Right atrium auricular region (tissue), 2 donors: ENCODE measurements at regions not wholly inside any gene's neighbourhood (a gene's known extent, or its start where the extent isn't known, plus 50 kb on each side); places are given as distances from the start of the nearest gene placed in this dataset.

Experiments used
- DNase-seq: peaks from one replicate; pipeline ENCODE4 v3.0.0-alpha.2; 2019; ENCODE audit warnings: low spot score
- H3K27ac ChIP-seq, 2 donors: fragments of 200-600 bp; sonication (generic); 1 replicate in 1 of 2; 2 replicates in 1 of 2; pipeline ENCODE4 v1.5.1; 2016 to 2019
- H3K27me3 ChIP-seq, 2 donors: fragments of 200-600 bp; sonication (generic); one replicate each; pipeline versions ENCODE4 v1.5.1 to v1.6.0; 2017 to 2019
- H3K36me3 ChIP-seq: fragments of 200-600 bp; sonication (generic); one replicate; pipeline ENCODE4 v1.5.1; 2016
- H3K4me1 ChIP-seq, 2 donors: fragments of 200-600 bp; sonication (generic); one replicate each; pipeline versions ENCODE4 v1.5.1 to v1.6.0; 2017 to 2019
- H3K4me3 ChIP-seq, 2 donors: fragments of 200-600 bp; sonication (generic); 1 replicate in 1 of 2; 2 replicates in 1 of 2; pipeline ENCODE4 v1.5.1; 2017 to 2019; ENCODE audit warnings: mild to moderate bottlenecking in 1 of 2, moderate library complexity in 1 of 2
- H3K9me3 ChIP-seq, 2 donors: fragments of 200-600 bp; sonication (generic); one replicate each; pipeline ENCODE4 v1.5.1; 2019
- TF ChIP-seq, protein P1 (sequence below), 2 donors: fragments of 200-600 bp; sonication (generic); IDR thresholded peaks; one replicate each; pipeline ENCODE4 v1.5.1; 2019; ENCODE audit warnings: antibody characterized with exemption in 2 of 2

DNA sequence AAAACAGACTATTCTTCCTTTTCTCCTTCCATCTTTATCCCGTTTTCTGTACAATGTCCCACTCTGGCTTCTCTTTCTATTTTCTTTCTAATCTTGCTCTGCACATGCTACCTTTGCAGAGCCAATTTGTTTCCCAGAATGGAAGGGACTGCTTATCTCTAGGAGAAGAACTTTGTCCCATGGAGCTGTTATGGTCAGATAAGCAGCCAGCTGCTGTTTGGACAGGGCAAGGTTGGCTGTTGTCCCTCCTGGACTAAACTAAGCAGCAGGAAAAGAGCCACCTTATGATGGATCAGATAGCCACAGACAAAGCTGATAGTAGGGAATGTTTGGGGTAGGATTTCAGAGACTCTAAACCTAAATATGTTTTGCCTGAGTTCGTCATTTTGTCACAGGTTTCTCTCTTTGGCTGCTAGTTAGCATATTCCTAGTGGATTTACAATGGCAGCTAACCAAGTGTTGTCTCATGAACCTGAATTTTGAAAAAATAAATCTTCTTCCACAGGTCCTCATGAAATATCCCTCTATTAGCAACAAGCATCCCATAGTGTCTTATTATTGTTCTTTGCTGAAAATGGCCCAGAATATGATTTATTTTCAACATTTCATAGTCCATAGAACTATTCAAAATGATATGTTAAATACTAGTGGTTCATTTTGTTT, 262.8 kb downstream of the SLC16A7 start:
- Histone ChIP-seq H3K4me1 (no peaks in the 10 kb centered on the region), H3K36me3 (no peaks in the 10 kb centered on the region), H3K4me3 (no peak overlapping the region), H3K27me3 (no peaks in the 10 kb centered on the region), H3K9me3 (peaks cover 0 to 8% of the 10 kb centered on the region in 2 donors), H3K27ac (no peak overlapping the region)
- DNase-seq: no peak
- TF ChIP-seq, protein P1, sequence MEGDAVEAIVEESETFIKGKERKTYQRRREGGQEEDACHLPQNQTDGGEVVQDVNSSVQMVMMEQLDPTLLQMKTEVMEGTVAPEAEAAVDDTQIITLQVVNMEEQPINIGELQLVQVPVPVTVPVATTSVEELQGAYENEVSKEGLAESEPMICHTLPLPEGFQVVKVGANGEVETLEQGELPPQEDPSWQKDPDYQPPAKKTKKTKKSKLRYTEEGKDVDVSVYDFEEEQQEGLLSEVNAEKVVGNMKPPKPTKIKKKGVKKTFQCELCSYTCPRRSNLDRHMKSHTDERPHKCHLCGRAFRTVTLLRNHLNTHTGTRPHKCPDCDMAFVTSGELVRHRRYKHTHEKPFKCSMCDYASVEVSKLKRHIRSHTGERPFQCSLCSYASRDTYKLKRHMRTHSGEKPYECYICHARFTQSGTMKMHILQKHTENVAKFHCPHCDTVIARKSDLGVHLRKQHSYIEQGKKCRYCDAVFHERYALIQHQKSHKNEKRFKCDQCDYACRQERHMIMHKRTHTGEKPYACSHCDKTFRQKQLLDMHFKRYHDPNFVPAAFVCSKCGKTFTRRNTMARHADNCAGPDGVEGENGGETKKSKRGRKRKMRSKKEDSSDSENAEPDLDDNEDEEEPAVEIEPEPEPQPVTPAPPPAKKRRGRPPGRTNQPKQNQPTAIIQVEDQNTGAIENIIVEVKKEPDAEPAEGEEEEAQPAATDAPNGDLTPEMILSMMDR (IDR thresholded peaks at IDR 0.05): no peak

DNA sequence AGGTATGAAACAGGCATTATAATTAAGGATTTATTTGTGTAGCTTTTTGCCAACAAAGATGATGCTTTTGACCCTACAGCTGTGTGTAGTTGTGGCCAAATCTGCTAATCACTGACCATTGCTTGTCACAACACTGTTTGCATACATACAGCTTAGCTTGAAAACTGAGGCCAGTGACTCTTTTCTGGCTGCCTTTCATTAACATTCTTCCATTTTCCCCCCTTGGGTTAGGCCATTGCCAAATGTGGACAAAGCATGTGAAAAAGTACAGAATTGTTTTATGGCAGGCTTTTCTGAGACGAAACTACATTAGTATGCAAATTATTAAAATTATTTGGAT, 263.3 kb downstream of the SLC16A7 start:
- Histone ChIP-seq H3K4me3 (no peak overlapping the region), H3K9me3 (peaks cover 0 to 8% of the 10 kb centered on the region in 2 donors), H3K4me1 (no peaks in the 10 kb centered on the region), H3K36me3 (no peaks in the 10 kb centered on the region), H3K27me3 (no peaks in the 10 kb centered on the region), H3K27ac (no peak overlapping the region)
- no peak for DNase-seq
- TF ChIP-seq, protein P1 (IDR thresholded peaks at IDR 0.05): no peak

DNA sequence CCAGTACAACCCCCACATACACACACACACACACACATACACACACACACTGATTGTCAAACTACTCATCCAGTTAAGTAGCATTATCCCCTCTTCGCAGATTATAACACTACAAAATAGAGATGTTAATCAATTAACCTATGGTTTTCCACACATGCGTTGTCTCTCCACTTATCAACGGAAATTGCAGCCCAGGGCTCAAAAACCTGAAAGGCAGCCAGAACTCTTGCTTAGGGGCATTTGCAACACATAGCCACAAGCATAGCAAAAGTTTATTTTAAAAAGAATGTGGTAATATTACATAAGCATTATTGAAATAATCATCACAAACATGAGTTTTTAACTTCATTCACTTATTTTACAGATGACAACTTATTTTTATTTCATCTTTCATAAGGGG, 265.8 kb downstream of the SLC16A7 start:
- Histone ChIP-seq H3K4me1 (no peaks in the 10 kb centered on the region), H3K27ac (no peak overlapping the region), H3K9me3 (peaks cover 0 to 8% of the 10 kb centered on the region in 2 donors), H3K36me3 (no peaks in the 10 kb centered on the region), H3K27me3 (no peaks in the 10 kb centered on the region), H3K4me3 (no peak overlapping the region)
- no peak for DNase-seq
- TF ChIP-seq, protein P1 (IDR thresholded peaks at IDR 0.05): no peak

DNA sequence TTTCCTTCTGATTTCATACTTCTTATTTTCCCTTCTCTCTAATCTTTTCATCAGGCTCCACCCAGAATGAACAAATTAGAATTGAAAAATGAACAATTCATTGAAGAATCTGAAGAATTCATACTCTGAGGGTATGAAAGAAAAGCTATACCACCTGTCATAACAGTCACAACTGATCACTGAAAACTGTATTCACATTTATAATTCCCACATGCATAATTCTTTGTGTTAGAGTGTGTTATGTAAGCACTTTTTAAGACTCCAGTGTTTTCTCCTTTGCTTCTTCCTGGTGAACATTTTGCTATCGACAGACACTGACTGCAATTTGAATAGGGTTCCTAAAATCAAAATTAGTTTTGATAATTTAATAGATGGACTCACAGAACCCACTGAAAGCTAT, 271.2 kb downstream of the SLC16A7 start:
- Histone ChIP-seq H3K4me1 (no peaks in the 10 kb centered on the region), H3K36me3 (no peaks in the 10 kb centered on the region), H3K27ac (no peak overlapping the region), H3K9me3 (no peaks in the 10 kb centered on the region), H3K27me3 (no peaks in the 10 kb centered on the region), H3K4me3 (no peak overlapping the region)
- DNase-seq: no peak
- TF ChIP-seq, protein P1 (IDR thresholded peaks at IDR 0.05): no peak

DNA sequence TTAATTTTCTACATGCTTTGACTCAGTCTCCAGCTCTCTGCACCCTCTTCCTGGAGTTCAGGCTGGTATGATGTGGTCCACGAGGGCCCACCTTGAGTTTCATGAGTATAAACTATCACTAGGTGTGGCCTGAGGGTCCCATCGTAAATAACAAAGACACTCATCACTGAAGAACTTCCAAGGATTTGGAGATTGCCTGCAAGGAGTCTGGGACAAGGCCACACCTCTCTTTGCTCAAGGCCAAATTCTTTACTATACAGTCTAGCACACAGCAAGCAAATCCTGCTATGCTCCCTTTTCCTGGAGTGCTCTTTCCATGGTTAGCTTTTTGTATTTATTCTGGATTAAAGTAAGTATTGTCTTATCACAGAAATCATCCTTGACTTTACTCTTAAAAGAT, 271.9 kb downstream of the SLC16A7 start:
- Histone ChIP-seq H3K27ac (no peak overlapping the region), H3K36me3 (no peaks in the 10 kb centered on the region), H3K4me3 (no peak overlapping the region), H3K9me3 (no peaks in the 10 kb centered on the region), H3K27me3 (no peaks in the 10 kb centered on the region), H3K4me1 (no peaks in the 10 kb centered on the region)
- DNase-seq: no peak
- TF ChIP-seq, protein P1 (IDR thresholded peaks at IDR 0.05): no peak

DNA sequence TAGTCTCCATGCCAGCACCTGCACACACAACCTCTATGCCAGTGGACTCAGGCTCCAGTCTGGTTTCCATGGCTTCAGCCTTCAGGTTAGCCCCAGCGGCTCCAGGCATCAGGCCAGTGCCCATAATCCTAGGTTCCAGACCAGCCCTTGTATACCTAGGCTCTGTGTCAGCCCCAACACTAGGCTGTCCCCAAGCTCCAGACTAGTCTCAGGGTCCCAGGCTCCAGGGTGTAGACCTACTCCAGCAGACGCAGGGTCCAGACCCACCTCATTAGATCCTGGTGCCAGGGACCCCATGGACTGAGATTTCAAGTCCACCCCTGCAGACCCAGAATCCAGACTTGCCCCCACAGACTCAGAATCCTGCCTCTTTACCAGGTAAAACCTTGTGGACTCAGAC, 275.9 kb downstream of the SLC16A7 start:
- Histone ChIP-seq H3K4me1 (no peaks in the 10 kb centered on the region), H3K36me3 (no peaks in the 10 kb centered on the region), H3K4me3 (no peak overlapping the region), H3K9me3 (no peaks in the 10 kb centered on the region), H3K27me3 (no peaks in the 10 kb centered on the region), H3K27ac (no peak overlapping the region)
- DNase-seq: no peak
- TF ChIP-seq, protein P1 (IDR thresholded peaks at IDR 0.05): no peak
